C4-2B (cell line): ENCODE measurements at regions not wholly inside any gene's neighbourhood (a gene's known extent, or its start where the extent isn't known, plus 50 kb on each side); places are given as distances from the start of the nearest gene placed in this dataset.
"Not testable (repeated sequence)": the region's sequence is repeated elsewhere in the genome, so short reads cannot be mapped to it uniquely, and the experiment has no call there.

ENCODE experiments used
- H3K27ac ChIP-seq: fragments of 450-650 bp; 2 replicates; pipeline ENCODE4 v1.5.1; 2017
- ZFX ChIP-seq: fragments of 450-650 bp; IDR thresholded peaks from 2 replicates; pipeline ENCODE4 v1.6.1; 2017
- TF ChIP-seq, protein P1 (sequence below): fragments of 450-650 bp; conservative IDR thresholded peaks from 2 replicates; pipeline ENCODE4 v1.5.1; 2017; ENCODE audit warnings: mild to moderate bottlenecking

- no peak overlapping the region for H3K27ac ChIP-seq
- TF ChIP-seq, protein P1, sequence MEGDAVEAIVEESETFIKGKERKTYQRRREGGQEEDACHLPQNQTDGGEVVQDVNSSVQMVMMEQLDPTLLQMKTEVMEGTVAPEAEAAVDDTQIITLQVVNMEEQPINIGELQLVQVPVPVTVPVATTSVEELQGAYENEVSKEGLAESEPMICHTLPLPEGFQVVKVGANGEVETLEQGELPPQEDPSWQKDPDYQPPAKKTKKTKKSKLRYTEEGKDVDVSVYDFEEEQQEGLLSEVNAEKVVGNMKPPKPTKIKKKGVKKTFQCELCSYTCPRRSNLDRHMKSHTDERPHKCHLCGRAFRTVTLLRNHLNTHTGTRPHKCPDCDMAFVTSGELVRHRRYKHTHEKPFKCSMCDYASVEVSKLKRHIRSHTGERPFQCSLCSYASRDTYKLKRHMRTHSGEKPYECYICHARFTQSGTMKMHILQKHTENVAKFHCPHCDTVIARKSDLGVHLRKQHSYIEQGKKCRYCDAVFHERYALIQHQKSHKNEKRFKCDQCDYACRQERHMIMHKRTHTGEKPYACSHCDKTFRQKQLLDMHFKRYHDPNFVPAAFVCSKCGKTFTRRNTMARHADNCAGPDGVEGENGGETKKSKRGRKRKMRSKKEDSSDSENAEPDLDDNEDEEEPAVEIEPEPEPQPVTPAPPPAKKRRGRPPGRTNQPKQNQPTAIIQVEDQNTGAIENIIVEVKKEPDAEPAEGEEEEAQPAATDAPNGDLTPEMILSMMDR: no peak
- no peak for TF ChIP-seq ZFX
These were observed 291.2 kb downstream of the POM121L12 start for GRCh38 chr7:53326634-53327033.

DNA sequence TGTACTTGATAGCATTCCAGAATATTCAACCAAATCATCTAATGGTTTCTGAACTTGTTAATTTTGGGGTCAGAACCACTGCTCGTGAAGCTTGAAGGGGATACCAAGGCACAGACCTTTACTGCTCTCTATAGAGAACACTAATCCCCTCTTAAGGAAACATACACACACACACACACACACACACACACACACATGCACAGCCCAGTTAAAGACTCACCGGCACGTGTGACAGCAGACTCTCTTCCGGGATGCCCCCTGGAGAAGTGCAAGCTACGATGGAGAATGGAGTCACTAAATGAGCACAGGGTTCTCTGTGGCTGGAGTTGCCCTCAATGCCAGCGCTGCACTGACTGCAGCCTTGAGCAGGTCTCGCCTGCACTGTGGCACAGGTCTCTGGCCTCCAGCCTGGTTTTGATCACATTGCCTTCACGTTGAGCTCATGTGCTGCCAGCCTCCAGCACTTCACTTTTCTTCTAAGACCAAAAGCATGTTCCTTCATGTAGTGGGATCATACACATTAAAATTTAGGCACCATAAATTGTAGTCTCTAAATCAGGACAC, 300.8 kb downstream of the POM121L12 start:
- no peak for TF ChIP-seq ZFX
- TF ChIP-seq, protein P1: no peak
- no peak overlapping the region for H3K27ac ChIP-seq

DNA sequence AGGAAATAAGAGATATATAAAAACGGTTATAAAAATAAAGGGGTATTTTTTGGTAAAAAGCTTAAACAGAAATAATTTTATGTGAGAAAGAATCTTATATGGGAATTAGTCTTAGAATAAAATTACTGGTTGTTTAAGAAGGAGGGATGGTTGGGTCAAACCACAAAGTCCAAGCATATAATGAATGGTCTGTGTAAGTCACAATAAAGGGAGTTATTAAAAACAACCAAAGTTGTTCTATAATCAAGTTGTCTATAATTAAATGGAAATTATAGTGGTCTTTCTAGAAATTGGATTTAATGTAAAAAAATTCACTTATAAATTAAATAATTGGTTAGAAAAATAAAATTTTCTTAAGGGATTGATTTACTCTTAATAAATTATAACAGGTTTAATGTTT, 304.8 kb downstream of the POM121L12 start:
- TF ChIP-seq ZFX: no peak
- TF ChIP-seq, protein P1: no peak
- H3K27ac ChIP-seq: no peak overlapping the region

- TF ChIP-seq, protein P1: peak; percentile 90
- TF ChIP-seq ZFX: no peak
- H3K27ac ChIP-seq: no peak overlapping the region
These were observed 314.8 kb downstream of the POM121L12 start for GRCh38 chr7:53350241-53350640.

GRCh38 chr7:53351681-53352080, 316.2 kb downstream of the POM121L12 start:
- TF ChIP-seq, protein P1: no peak
- no peak for TF ChIP-seq ZFX
- H3K27ac ChIP-seq: no peak overlapping the region

DNA sequence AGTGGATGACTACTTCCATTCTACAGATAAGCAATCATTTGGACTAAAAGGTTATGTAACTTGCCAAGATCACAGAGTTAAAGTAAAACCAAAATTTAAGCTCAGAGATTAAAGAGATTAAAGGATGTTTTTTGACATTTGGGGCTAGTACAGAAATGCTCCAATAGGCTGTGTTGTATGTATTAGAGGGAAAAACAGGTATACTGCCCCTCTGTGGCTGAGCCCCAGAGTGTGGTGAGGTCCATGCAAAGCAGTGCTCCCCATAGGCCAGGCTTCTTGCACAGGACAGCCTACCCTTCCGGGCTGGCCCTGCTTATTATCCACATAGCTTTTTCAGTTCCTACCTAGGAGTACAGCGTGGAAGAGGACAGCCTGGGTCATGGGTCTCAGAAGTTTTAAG, 322.8 kb downstream of the POM121L12 start:
- TF ChIP-seq ZFX: no peak
- TF ChIP-seq, protein P1: peak; percentile 9; the same call in 1 of the 2 replicates
- H3K27ac ChIP-seq: no peak overlapping the region

GRCh38 chr7:53383131-53383530, 347.7 kb downstream of the POM121L12 start:
- no peak overlapping the region for H3K27ac ChIP-seq
- TF ChIP-seq, protein P1: no peak
- no peak for TF ChIP-seq ZFX

DNA sequence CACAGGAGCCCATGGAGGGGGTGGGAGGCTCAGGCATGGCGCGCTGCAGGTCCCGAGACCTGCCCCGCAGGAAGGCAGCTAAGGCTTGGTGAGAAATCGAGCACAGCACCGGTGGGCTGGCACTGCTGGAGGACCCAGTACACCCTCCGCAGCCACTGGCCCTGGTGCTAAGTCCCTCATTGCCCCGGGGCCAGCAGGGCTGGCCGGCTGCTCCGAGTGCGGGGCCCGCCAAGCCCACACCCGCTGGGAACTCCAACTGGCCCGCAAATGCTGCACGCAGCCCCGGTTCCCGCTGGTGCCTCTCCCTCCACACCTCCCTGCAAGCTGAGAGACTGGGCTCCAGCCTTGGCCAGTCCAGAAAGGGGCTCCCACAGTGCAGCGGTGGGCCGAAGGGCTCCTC, 349.8 kb downstream of the POM121L12 start:
- not testable (repeated sequence) for H3K27ac ChIP-seq
